SU-DHL-6 (cell line): ENCODE measurements at regions not wholly inside any gene's neighbourhood (a gene's known extent, or its start where the extent isn't known, plus 50 kb on each side); places are given as distances from the start of the nearest gene placed in this dataset.

Source experiments
- H2AFZ ChIP-seq: fragments of 200-600 bp; sonication (generic); 2 replicates; pipeline ENCODE4 v1.6.1; 2014; ENCODE audit warnings: low read depth, mild to moderate bottlenecking, moderate library complexity, mixed read lengths, antibody characterized with exemption, low read length; ENCODE audit not compliant: severe bottlenecking
- H3F3A ChIP-seq: fragments of 200-600 bp; shearing (Covaris generic); 2 replicates; pipeline ENCODE4 v1.6.0; 2016; ENCODE audit warnings: antibody characterized with exemption, mild to moderate bottlenecking; ENCODE audit not compliant: insufficient read depth
- H3K27ac ChIP-seq: fragments of 200-600 bp; sonication (generic); 2 replicates; pipeline ENCODE4 v1.5.1; 2016; ENCODE audit warnings: low read depth, mild to moderate bottlenecking, low read length, moderate library complexity, mixed read lengths
- H3K27me3 ChIP-seq: fragments of 200-600 bp; sonication (generic), shearing (Covaris generic); 2 replicates; pipeline ENCODE4 v1.6.0; 2014; ENCODE audit warnings: mild to moderate bottlenecking, low read length
- H3K36me3 ChIP-seq: fragments of 200-600 bp; sonication (generic); 2 replicates; pipeline ENCODE4 v1.6.1; 2014; ENCODE audit warnings: mild to moderate bottlenecking, low read length, mixed read lengths
- H3K4me2 ChIP-seq: fragments of 300-600, 200-600 bp; shearing (Covaris generic), sonication (generic); 2 replicates; pipeline ENCODE4 v1.6.0; 2014; ENCODE audit warnings: low read length, low read depth, mild to moderate bottlenecking; ENCODE audit not compliant: poor library complexity, severe bottlenecking
- H3K4me3 ChIP-seq: fragments of 200-600 bp; sonication (generic); 2 replicates; pipeline ENCODE4 v1.5.1; 2014; ENCODE audit warnings: antibody characterized with exemption, low read length, mild to moderate bottlenecking, mixed read lengths; ENCODE audit not compliant: insufficient read depth, poor library complexity, severe bottlenecking
- H3K79me2 ChIP-seq: fragments of 200-600 bp; sonication (generic); 2 replicates; pipeline ENCODE4 v1.6.1; 2014; ENCODE audit warnings: mild to moderate bottlenecking, low read length, moderate library complexity; ENCODE audit not compliant: insufficient read depth
- H3K9ac ChIP-seq: fragments of 200-600 bp; sonication (generic); 2 replicates; pipeline ENCODE4 v1.7.0; 2014; ENCODE audit warnings: mild to moderate bottlenecking, low read length
- H3K9me2 ChIP-seq: fragments of 200-600 bp; sonication (generic); replicated peaks from 2 replicates; pipeline ENCODE4 v1.6.1; 2014; ENCODE audit warnings: low read length; ENCODE audit not compliant: insufficient read depth
- H3K9me3 ChIP-seq: fragments of 200-600 bp; sonication (generic); 2 replicates; pipeline ENCODE4 v1.6.1; 2014; ENCODE audit warnings: low read length, mixed read lengths; ENCODE audit not compliant: insufficient read depth
- H4K20me1 ChIP-seq: fragments of 200-600 bp; sonication (generic); 2 replicates; pipeline ENCODE4 v1.6.1; 2014; ENCODE audit warnings: low read depth, mild to moderate bottlenecking, antibody characterized with exemption, low read length, moderate library complexity, mixed read lengths
- EZH2phosphoT487 ChIP-seq: fragments of 200-600 bp; sonication (generic), shearing (Covaris generic); conservative IDR thresholded peaks from 2 replicates; pipeline ENCODE4 v1.6.1; 2018; ENCODE audit warnings: mild to moderate bottlenecking, antibody characterized with exemption, low read length, moderate library complexity, mixed read lengths
- TF ChIP-seq, protein P1 (sequence below): fragments of 200-600 bp; sonication (generic); IDR thresholded peaks from one replicate; pipeline ENCODE4 v1.5.1; 2017; ENCODE audit warnings: antibody characterized with exemption, mild to moderate bottlenecking, low read length, moderate library complexity; ENCODE audit not compliant: insufficient read depth, poor library complexity, severe bottlenecking

DNA sequence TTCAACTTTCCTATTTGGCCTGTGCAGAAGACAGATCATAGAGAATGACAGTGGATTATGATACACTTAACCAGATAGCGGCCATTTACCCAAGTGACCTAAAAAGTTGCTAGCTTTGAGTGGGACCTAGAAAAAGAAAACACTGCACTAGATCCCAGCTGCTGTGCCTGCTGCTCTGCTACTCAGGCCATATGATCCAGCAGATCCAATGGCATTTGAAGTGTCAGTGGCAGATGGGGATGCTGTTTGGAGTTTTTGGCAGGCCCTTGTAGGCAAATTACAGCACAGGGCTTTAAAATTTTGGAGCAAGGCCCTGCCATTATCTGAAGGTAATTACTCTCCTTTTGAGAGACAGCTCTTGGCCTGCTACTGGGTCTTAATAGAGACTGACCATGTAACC, 74.0 kb upstream of the KCNE2 start:
- Histone ChIP-seq H3K9me3 (peaks cover 4% of the 10 kb centered on the region; the same call in 1 of the 2 replicates), H3K79me2 (no peaks in the 10 kb centered on the region), H3K9ac (no peak overlapping the region), H3K36me3 (no peaks in the 10 kb centered on the region), H3K9me2 (no peaks in the 10 kb centered on the region), H3K27me3 (no peaks in the 10 kb centered on the region), H3K4me3 (no peak overlapping the region), H3F3A (no peaks in the 10 kb centered on the region), H4K20me1 (no peaks in the 10 kb centered on the region), H3K27ac (no peak overlapping the region), H2AFZ (no peak overlapping the region), H3K4me2 (no peak overlapping the region)
- TF ChIP-seq EZH2phosphoT487 = no peak
- TF ChIP-seq, protein P1, sequence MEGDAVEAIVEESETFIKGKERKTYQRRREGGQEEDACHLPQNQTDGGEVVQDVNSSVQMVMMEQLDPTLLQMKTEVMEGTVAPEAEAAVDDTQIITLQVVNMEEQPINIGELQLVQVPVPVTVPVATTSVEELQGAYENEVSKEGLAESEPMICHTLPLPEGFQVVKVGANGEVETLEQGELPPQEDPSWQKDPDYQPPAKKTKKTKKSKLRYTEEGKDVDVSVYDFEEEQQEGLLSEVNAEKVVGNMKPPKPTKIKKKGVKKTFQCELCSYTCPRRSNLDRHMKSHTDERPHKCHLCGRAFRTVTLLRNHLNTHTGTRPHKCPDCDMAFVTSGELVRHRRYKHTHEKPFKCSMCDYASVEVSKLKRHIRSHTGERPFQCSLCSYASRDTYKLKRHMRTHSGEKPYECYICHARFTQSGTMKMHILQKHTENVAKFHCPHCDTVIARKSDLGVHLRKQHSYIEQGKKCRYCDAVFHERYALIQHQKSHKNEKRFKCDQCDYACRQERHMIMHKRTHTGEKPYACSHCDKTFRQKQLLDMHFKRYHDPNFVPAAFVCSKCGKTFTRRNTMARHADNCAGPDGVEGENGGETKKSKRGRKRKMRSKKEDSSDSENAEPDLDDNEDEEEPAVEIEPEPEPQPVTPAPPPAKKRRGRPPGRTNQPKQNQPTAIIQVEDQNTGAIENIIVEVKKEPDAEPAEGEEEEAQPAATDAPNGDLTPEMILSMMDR = no peak

DNA sequence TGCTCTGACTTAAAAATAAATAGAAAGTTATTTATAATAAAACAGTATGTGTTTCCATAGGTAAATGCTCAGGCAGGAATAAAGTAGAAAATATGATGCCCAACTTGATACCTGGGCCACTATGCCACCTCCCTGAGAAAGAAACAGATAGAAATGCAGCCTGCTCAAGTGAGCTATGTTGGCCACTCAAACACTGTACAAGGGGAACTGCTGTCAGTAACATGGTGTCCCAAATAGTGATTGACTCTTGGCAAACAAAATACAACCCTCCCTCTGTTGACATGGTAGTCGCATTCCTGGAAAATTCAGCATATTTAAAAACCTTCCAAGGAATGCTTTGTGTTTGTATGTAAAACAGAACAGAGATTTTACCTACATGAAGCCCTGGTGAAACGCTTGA, 66.9 kb upstream of the KCNE2 start:
- H3K9ac ChIP-seq = no peak overlapping the region
- H2AFZ ChIP-seq = no peak overlapping the region
- H3K4me2 ChIP-seq = no peak overlapping the region
- no peaks in the 10 kb centered on the region for H3K27me3 ChIP-seq
- no peaks in the 10 kb centered on the region for H3K36me3 ChIP-seq
- H3K79me2 ChIP-seq = no peaks in the 10 kb centered on the region
- H3F3A ChIP-seq = no peaks in the 10 kb centered on the region
- no peaks in the 10 kb centered on the region for H4K20me1 ChIP-seq
- no peaks in the 10 kb centered on the region for H3K9me3 ChIP-seq
- no peak overlapping the region for H3K27ac ChIP-seq
- no peaks in the 10 kb centered on the region for H3K9me2 ChIP-seq
- TF ChIP-seq EZH2phosphoT487 = no peak
- TF ChIP-seq, protein P1 = no peak
- H3K4me3 ChIP-seq = no peak overlapping the region

DNA sequence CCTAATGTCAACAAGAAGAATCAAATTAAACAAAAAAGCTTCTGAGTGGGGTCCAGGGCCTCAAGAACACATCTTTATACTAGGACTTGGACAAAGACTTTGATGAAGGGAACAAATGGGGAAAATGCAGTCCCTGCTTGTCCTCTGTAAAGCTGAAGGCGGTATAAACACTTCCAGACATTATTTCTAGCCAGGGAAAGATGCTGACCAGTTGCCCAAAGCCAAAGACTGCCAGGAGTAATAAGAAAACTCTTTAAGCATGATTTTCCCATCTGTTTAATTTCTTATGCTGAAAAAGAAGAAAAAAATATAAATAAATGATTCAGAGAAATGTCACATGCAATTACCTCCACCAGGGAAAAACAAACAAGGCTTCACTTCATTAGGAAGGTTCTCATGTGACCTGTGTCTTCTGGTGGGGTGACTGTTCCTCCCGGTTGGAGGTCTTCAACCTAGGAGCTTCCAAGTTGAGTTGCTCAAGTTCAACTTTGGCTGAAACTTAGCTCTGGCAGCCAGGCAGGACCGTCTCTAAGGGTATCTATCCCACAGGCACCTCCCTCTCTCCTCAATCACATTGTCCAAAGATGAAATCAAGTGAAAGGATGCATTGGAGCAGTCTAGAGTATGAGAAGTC, 65.2 kb upstream of the KCNE2 start:
- no peak overlapping the region for H3K27ac ChIP-seq

DNA sequence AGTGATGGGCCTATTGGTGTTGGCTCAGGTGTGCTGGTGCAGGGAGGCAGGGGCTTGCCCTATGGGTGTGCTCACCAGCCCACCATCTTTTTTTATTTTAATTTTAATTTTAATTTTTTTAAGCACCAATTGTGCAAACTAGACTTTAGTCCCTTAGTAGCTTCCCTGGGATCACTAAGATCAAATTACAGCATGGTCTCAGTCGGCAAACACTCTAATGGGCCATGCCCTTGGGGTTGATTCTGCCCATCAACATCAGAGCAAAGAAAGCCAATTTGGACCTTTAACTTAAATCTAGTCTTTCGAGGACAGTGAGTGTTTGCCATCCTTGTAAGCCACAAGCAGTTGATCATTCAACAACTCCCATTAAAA, 64.7 kb upstream of the KCNE2 start:
- H3K4me3 ChIP-seq = no peak overlapping the region
- no peaks in the 10 kb centered on the region for H3K36me3 ChIP-seq
- no peaks in the 10 kb centered on the region for H3K9me2 ChIP-seq
- H3K4me2 ChIP-seq = no peak overlapping the region
- H3K9me3 ChIP-seq = no peaks in the 10 kb centered on the region
- TF ChIP-seq, protein P1 = no peak
- TF ChIP-seq EZH2phosphoT487 = no peak
- H3K9ac ChIP-seq = no peak overlapping the region
- H3K27me3 ChIP-seq = no peaks in the 10 kb centered on the region
- no peak overlapping the region for H2AFZ ChIP-seq
- no peak overlapping the region for H3K27ac ChIP-seq
- no peaks in the 10 kb centered on the region for H4K20me1 ChIP-seq
- H3K79me2 ChIP-seq = no peaks in the 10 kb centered on the region
- H3F3A ChIP-seq = no peaks in the 10 kb centered on the region

More for the DNA sequence above, 65.2 kb upstream of the KCNE2 start:
- TF ChIP-seq EZH2phosphoT487 = no peak
- no peak overlapping the region for H3K9ac ChIP-seq
- no peaks in the 10 kb centered on the region for H3K27me3 ChIP-seq
- no peaks in the 10 kb centered on the region for H3K79me2 ChIP-seq
- no peak overlapping the region for H2AFZ ChIP-seq
- H4K20me1 ChIP-seq = no peaks in the 10 kb centered on the region
- H3K9me2 ChIP-seq = no peaks in the 10 kb centered on the region
- no peak overlapping the region for H3K4me2 ChIP-seq
- H3K36me3 ChIP-seq = no peaks in the 10 kb centered on the region
- H3K9me3 ChIP-seq = no peaks in the 10 kb centered on the region
- H3K4me3 ChIP-seq = no peak overlapping the region
- no peaks in the 10 kb centered on the region for H3F3A ChIP-seq
